DMS53 (cell line): ENCODE measurements at regions not wholly inside any gene's neighbourhood (a gene's known extent, or its start where the extent isn't known, plus 50 kb on each side); places are given as distances from the start of the nearest gene placed in this dataset.
"Not testable (repeated sequence)": the region's sequence is repeated elsewhere in the genome, so short reads cannot be mapped to it uniquely, and the experiment has no call there.

ENCODE experiments used
- DNase-seq: peaks from one replicate; lab custom pipeline; 2025; lab: John Stamatoyannopoulos, UW

DNA sequence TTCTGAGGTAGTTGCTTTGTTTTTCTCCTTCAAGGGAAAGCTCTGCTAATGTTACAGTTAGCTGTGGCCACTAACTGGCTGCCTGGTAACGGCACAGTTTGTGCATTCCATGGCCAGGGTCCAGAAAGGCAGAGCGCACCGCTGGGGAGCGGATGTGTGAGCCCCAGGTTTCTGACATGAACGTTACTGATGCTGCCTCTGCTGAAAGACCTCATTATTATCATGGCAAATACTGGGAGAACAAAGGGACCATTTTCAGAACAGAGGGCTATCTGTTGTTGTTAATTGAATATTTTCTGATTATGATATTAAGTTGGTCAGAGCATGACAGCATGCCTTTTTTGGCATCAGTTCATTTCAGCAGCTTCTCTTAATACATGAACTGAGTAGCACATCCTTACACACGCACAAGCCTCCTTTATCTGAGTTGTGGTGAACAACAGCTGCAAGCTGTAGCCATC, 134.1 kb downstream of the NUDT12 start:
- DNase-seq: no peak

DNA sequence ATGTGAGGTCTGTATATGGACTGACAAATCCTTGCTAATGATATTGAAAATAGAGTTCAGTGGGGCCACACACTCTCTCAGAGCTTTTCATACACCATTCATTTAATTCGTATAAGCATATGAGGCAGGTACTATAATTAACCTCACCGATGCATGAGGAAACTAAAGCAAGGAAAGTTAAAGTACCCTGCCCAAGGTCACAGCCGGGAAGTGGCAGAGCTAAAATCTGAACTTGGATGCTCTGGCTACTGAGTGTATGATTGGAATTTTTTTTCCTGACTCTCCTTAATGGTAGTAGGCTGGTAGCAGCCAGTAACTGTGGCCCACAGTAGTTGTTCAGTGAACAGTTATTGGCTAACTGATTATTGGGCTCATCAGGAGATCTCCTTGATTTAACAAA, 135.3 kb downstream of the NUDT12 start:
- DNase-seq: no peak

DNA sequence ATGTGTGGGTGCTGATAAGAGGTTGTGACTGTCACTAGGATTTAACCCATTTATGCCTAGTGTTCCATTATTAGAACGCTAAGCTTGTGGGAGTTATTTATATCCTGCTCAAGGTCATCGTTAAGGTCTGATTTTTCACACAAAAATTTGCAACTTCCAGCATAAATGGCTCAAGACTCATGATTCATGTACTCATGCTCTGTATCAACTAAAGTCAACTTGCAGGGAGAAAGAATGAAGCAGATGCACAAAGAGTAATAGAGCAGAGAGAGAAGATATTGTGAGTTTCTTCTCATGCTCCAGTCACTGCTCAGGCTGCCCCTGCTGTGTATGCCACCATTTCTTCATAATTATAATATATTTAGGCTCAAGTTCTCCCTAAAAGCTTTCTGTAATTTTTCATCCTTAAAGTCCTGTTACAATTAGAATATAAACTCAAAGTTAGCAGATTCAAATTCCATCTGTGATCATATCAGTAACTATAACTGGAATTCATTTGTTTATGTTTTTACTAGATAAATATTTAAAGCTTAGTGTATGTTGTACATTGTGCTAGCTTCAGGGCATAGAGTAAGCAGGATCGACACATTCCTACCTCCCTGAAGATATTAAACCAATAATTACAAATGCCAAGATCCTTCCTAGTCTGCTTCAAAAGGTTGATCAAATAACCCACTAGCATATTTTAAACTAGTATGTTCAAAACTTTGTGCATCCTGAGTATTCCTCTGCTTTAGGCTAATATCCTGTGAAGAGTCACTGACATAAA, 136.7 kb downstream of the NUDT12 start:
- no peak for DNase-seq

DNA sequence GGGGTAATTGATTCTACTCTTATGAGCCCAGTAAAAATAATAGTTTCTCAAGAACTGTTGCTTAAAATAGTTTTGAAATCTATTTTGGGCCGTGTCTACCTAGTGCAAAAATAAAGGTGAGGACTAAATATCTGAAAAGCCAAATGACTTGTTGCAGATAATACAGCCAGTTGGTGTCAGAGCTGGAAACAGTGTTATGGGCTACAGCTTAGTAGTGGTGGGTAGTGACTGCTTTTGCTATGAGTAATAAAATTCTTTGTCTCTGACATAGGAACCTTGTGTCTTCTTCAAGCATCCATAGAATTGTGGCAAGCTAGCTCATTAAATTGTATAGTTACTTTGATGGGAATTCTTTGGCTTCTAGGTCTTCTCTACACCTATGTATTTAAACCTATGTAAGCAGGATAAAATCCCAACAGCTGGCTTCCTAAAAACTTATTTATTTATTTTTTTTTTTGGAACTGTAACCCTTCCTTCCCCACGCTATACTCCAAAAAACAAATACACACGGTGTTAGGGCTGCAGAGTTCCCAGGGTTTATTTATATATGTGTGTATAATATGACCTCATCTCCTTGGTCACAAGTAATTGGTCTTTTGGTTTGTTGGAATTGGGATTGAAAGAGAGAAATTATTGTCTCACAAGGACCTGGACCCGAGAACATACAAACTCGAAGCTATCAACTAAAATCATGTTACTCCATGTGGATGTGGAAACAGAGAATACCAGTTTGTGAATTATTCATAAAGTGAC, 138.0 kb downstream of the NUDT12 start:
- DNase-seq: no peak

DNA sequence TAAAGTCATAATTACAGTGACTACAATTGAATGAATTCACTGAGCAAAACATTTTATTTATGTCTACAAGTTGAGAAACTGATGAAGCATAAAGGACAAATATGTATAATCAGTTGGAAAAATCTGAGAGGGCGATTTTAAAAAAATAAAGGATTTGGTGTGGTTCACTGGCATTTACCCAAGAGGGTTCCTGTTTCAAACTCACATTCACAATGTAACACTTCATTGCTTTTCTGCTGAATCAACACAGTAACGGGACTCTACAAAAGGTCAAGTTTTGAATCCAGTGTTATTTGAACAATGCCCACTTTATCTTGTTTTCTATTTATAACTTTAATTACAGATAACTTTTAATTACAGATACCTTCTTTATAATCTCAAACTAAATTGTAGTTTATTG, 138.6 kb downstream of the NUDT12 start:
- DNase-seq: peak; percentile 18

DNA sequence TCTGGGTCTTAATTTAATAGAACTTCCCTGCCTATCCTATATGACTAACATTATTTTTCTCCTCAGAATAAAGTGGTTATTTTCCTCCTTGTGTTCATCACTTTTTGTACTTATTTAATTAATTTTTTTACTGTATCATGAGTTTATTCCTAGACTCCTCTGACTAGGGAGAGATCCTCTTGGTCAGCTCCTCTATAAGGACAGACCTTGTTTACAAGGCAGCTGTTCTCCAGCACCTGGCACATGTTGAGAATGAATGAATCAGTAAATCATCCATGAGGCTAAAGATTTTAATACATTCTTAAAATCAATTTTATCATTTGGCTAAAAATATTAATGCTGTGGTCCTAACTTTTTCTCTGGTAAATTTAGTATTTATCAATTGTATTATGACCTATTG, 139.8 kb downstream of the NUDT12 start:
- DNase-seq: no peak

DNA sequence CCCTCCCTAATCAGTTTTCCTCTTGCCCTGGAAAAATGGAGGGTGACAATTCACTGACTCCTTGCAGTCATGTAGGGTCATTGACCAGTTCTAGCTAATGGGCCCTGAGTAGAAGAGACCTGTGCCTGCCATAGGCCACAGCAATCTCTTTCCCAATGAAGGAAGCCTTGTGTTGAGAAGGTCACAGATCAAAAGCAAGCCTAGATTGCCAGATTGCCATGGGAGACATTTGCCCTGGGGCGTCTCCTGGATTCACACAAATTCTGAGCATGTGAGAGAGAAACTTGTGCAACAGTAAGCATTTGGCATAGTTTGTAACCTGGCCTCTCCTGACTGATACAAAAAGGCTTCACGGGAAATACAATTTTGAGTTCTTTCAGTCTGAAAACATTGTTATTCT, 148.0 kb downstream of the NUDT12 start:
- DNase-seq: no peak

DNA sequence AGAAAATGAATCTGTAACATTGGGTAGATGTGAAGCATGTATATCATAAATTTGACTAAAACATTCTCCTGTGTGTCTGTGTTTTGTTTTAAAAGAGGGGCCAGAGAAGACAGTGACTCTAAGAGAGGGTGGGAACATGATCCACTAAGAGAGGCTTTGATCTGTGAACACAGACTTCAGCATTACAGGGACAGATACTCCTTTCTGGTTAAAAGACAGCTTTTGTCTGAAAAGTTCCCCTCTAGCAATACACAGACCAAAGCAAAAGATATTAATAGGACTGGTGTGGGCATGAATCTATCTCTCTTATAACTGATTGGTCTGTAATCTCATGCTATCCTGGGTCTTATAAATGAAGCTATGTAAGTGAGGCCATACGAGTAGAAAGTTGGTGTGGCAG, 150.9 kb downstream of the NUDT12 start:
- no peak for DNase-seq

DNA sequence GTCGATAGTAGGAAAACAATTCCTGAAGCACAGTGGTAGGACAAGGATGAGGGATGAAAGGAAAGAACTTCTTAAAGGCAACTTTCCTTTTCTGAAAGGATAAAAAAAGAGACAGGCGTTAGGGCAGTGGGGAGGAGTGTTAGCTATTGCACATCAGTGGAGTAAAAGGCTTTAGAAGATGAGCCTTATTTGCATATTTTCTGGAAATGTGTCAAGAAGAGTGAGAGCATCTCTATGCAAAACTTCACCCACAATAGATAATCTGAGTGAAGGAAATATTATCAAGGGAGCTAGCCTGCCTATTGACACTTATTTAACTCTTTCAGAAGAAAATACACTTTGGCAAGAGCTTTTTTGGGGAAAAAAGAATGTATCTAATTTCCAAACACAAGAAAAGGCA, 151.6 kb downstream of the MACIR start:
- DNase-seq: no peak

DNA sequence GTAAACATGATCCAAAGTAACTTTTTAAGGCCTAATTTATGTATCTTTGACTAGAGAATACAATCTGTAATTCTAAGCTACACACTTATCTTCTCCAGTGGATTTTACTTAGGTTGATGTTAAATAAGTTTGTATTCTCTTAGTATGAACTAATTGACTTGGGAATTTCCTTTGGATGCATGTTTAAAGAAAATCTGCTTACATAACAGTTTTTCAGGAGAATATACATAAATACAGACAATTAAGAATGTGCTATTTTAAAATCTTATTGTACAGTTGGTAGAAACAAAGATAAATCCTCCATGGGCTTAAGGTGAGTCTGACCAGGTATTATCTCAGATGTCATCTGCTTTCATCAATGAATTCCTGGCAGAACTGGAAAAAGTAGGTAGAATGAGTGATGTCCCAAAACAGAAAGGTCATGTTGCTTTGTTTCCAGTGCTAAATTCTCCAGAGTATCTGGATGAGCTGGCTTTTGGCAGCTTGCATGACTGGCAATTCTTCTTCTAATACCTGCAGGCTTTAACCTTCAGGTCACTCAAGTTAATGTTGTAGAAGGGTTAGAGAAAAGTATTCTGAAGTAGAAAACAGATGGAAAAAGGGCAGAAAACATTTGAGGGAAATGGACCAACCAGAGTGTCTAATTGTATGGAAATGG, 150.6 kb downstream of the MACIR start:
- DNase-seq: no peak

DNA sequence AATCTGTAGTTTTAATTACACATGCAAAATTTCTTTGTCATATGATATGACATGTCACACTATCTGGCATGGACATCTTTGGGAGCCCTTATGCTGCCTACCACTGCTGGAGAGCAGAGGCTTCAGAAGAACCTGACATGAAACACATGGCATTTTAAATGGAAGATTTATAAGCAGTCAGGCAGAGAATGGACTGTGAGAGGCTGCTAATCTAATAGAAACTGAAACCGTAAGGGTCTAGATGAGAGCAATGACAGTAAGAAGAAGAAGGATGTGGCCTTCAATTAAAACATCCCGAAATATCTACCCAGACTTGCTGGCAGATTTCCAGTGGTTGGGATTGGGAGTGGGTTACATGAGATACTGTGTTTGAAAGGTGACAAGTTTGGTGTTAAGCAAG, 149.8 kb downstream of the MACIR start:
- no peak for DNase-seq

DNA sequence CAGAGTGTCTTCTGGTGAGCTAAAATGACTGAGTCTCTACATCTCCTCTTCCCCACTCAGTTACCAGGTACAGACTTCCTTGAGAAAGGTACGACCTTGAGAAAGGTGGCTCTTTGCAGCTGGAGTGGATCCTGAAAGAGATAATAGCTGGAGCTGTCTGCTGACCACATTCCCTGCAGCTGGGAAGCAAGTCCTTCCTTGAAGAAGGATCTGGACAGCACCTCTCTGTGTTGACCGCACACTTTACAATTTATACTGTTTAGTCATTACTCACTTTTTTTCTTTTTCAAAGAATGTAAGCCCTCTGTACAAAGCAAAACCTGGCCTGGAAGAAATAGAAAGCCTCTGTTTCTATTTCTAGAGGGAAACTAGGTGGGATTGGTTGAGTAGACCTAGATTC, 148.8 kb downstream of the MACIR start:
- DNase-seq: no peak

DNA sequence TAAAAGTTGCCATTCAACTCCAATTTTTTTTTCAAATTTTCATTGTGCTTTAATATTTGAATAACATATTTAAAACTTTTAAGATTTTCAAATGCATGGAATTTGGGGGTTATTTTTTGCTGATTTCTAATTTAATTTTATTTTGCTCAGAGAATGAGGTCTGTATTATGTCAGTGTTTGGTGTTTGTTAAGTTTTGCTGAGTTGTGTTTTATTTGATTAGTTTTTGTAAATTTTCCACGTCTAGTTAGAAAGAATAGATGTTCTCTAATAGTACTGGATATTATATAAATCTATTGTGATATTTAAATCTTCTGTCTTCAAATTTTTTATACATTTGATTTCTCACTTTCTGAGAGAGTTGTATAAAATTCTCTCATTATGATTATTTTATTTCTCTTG, 145.9 kb downstream of the MACIR start:
- no peak for DNase-seq

DNA sequence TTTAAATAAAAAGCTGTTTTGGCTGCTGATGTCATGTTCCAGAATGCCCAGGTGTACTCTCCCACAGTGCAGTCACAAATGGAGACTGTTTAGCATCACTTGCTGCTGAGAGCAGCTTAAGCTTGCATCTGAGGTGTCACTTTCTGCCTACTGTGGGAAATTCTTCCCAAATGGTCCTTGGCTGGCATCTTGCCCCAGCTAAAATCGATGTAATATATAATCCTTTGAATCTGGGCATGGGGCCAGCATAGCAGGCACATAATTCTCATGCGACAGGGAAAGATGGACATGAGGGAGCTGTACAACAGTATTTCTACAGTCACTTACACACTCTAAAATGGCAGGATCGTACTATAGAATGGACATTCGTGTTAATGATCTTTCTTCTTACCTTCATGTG, 144.3 kb downstream of the MACIR start:
- DNase-seq: no peak

DNA sequence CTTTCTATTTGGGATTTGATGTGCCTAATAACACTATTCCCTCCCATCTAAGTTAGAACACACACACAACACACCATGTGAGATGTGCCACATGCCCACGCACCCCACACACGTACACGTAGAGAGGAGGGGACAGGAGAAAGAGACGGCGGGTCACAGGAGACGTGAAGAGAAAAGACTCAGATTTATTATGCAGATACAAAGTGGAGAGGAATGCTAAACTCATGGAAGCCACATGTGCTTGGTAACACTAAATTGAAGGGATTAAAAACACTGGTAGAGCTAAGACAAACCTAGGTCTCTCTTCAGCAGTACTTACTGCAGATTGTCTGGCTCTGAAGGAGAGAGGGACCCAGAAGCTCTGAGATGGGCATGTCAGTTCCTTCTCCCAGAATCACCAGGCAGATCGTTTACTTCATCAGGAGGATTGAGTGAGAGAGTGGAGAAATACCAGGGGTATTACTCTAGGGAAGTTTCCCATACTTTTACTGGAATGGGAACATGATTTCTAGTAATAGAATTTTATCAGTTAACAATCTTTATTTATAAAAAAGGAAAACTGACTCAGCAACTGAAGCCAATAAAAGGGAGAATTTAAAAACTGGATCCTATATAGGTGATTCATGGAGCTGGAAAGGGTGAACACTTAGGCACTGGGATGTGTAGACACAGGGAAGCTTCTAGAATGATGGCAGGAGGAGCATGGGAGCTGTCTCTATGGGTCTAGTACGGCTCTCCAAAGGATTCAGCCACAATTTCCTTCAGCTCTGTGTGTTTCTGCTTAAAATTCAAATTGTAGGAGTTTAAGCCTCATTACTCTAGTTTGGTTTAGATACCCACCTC, 139.4 kb downstream of the MACIR start:
- no peak for DNase-seq

DNA sequence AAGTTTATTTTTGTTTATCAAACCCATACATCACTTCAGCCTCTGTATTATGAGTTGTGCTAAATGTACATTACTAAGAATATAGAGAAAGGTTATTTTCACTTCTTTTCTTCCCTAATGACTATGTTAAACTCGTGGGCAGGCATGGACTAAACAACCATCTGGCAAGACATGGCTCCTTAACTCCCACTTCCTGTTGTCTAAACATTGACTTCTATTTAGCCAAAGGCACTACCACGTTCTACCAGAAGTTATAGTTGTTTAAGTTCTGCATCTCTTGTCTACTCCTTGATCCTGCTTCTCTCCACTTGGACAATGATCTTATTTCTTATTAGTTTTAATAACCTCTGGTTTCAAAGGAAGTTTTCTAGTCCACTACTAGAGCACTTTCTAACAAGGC, 136.1 kb downstream of the MACIR start:
- no peak for DNase-seq

DNA sequence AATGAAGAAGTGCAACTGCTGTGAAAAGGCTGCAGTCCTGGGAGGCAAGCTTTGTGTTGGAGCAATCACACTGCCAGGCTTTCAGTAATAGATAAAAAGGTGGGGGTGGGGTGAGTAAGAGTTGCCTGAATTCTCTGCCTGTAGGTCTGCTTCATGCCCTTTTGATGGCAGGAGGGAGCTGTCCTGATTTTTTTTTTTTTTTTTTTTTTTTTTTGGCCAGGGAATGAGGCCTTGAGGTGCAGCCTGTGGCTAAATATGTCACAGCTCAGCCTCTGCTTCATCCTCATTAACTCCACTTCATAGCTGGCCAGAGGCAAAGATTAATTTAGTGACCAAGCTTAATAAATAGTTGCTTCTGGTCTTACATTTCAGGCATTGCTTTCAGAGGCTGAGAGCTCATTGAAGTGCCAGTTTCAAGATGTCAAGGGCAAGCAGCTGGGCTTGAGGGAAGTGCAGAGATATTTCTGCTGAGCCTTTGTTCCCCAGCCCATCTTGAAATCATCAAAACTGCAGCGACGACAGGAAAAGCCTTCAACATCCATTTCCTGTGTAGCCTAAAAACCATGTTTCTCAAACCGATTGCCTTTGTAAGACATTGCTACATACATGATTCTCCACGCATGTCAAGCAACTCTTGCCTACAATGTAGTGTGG, 134.7 kb downstream of the MACIR start:
- DNase-seq: no peak

DNA sequence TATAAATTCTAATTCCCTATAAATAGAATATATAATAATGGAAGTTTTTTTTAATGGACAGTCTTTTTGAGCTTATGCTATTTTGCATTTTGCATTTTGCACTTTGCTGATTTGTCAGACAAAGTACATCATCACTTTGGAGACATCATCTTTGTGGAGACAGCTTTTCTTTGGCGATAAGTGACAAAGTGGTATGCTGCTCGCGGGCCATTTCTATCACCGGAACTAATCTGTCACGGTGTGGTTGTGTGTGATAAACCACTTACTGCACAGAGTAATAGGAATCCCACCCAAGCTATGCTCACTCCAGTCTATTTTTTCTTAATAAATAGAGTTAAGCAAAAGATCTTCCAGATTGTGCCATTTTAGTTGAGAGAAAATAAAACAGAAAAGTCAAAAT, 133.1 kb downstream of the MACIR start:
- no peak for DNase-seq

DNA sequence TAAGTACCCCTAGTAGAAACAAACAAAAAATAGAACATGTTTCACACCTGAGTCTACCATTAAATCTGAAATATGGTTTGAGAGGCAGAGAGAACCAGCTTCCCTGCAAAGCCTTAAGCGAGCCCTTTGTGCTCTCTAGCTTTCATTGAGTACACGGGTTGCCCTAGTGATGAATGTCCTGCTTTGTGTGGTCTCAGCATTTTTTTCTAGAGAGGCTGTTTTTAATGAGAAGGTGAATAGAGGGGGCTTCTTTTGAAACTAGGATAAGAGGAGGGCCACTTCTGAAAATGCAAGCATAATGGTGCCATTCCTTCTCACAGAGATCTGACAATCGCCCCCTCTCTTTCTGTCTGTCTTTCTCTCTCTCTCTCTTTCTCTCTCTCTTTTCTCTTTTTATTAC, 131.3 kb downstream of the MACIR start:
- DNase-seq: no peak

DNA sequence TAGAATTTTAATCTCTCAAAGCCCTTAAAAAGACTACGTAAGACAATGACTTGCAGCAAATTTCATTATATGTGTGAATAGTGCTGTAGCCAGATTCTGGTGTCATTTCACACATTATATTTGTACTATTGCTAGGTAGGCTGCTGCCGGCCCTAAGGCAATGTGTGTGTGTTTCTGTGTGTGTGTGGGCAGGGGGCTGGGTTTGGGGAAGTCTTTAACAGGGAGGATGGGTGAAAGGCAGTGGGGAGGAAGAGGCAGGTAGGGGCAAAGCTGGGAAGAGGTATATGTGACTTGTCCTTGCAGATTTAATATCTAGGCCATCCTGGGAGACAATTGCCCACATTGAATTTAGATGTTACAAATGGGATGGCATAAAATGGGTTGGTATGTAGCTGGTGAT, 130.8 kb downstream of the MACIR start:
- DNase-seq: no peak

DNA sequence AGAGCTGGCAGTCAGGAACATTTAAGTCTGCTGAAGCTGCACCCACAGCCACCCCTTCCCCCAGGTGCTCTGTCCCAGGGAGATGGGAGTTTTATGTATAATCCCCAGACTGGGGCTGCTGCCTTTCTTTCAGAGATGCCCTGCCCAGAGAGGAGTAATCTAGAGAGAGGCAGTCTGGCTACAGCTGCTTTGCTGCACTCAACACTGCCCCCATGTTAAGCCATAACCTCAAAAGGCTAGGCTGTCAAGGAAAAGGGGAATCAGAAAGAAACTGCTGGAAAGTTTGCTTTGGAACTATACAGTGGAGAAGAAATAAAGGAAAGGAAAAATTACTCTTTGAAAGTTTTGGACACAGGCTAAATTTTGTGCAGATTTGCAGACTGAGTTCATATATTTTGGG, 127.2 kb downstream of the MACIR start:
- peak; percentile 6 for DNase-seq

DNA sequence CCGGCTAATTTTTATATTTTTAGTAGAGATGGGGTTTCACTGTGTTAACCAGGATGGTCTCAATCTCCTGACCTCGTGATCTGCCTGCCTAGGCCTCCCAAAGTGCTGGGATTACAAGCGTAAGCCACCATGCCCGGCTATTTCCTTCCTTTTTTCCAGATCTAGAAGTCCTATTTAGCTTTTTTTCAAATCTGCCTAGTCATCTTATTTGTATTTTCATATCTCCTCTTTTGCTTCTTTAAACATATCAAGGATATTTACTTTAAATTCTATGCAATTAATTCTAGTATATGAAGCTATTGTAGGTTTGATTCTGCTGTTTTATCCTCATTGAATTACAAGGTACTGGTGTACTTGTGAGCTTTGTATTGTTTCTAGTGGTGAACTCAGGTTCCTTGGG, 119.1 kb downstream of the MACIR start:
- DNase-seq: not testable (repeated sequence)
